Colonic mucosa (tissue), 4 donors: ENCODE measurements at regions not wholly inside any gene's neighbourhood (a gene's known extent, or its start where the extent isn't known, plus 50 kb on each side); places are given as distances from the start of the nearest gene placed in this dataset.
A peak's percentile ranks its signal among the peaks of the same experiment; 100 is the strongest.

Experiments
- DNase-seq: peaks from one replicate; pipeline ENCODE4 v3.0.0-alpha.2; 2020
- H3K27ac ChIP-seq: fragments of 200-600 bp; one replicate; pipeline ENCODE4 v1.8.0; 2021
- H3K27me3 ChIP-seq: fragments of 200-600 bp; one replicate; pipeline ENCODE4 v1.8.0; 2021
- H3K36me3 ChIP-seq: fragments of 200-600 bp; one replicate; pipeline ENCODE4 v1.8.0; 2021
- H3K4me1 ChIP-seq: fragments of 200-600 bp; one replicate; pipeline ENCODE4 v1.8.0; 2021; ENCODE audit warnings: mild to moderate bottlenecking
- H3K4me3 ChIP-seq: fragments of 200-600 bp; one replicate; pipeline ENCODE4 v1.8.0; 2021
- H3K9ac ChIP-seq, 2 donors: one replicate each; pipeline ENCODE4 v1.7.0; 2013; ENCODE audit warnings: control low read depth in 2 of 2, low read depth in 2 of 2, low read length in 2 of 2
- H3K9me3 ChIP-seq: fragments of 200-600 bp; one replicate; pipeline ENCODE4 v1.8.0; 2021
- CTCF ChIP-seq: fragments of 200-600 bp; IDR thresholded peaks from one replicate; pipeline ENCODE4 v1.8.0; 2022; ENCODE audit warnings: antibody characterized with exemption, mild to moderate bottlenecking
- intact Hi-C: fragments of 100-400 bp; cut with DNase I; formaldehyde crosslinking; loops from one replicate; pipeline ENCODE4 v1.14.1; 2022
- donor health status: healthy.
- donor health status: DM: no; HTN: no; CAD: no.
- donor health status: DM: no; HTN: no; CAD: no.

- Histone ChIP-seq H3K4me3 (no peak overlapping the region), H3K9me3 (no peaks in the 10 kb centered on the region), H3K27ac (no peak overlapping the region), H3K36me3 (no peaks in the 10 kb centered on the region), H3K4me1 (peaks cover 4% of the 10 kb centered on the region), H3K9ac (no peak overlapping the region), H3K27me3 (no peaks in the 10 kb centered on the region)
- no peak for DNase-seq
- TF ChIP-seq CTCF, result no peak
- intact Hi-C loops, result no loop called here
Observed at GRCh38 chr6:137733372-137733771, 133.7 kb upstream of the TNFAIP3 start.

GRCh38 chr6:137734005-137734874 is 132.8 kb upstream of the TNFAIP3 start:
- Histone ChIP-seq H3K9ac (no peak overlapping the region), H3K27ac (peak overlapping the region; percentile 45), H3K9me3 (no peaks in the 10 kb centered on the region), H3K27me3 (no peaks in the 10 kb centered on the region), H3K36me3 (no peaks in the 10 kb centered on the region), H3K4me3 (no peak overlapping the region), H3K4me1 (peaks cover 4% of the 10 kb centered on the region)
- TF ChIP-seq CTCF, result no peak
- intact Hi-C loops, result no loop called here
- DNase-seq, result no peak

- no peak overlapping the region for H3K9ac ChIP-seq
- no peak for DNase-seq
- no peaks in the 10 kb centered on the region for H3K9me3 ChIP-seq
- peaks cover 4% of the 10 kb centered on the region for H3K4me1 ChIP-seq
- no peak overlapping the region for H3K4me3 ChIP-seq
- TF ChIP-seq CTCF, result no peak
- H3K27me3 ChIP-seq, result no peaks in the 10 kb centered on the region
- H3K27ac ChIP-seq, result peak overlapping the region; percentile 45
- no peaks in the 10 kb centered on the region for H3K36me3 ChIP-seq
- intact Hi-C loops, result no loop called here
Observed at GRCh38 chr6:137734875-137735182, 132.2 kb upstream of the TNFAIP3 start.

- peaks cover 4% of the 10 kb centered on the region for H3K4me1 ChIP-seq
- intact Hi-C loops, result no loop called here
- TF ChIP-seq CTCF, result no peak
- no peaks in the 10 kb centered on the region for H3K36me3 ChIP-seq
- no peak overlapping the region for H3K4me3 ChIP-seq
- no peak for DNase-seq
- no peaks in the 10 kb centered on the region for H3K27me3 ChIP-seq
- H3K9ac ChIP-seq, result no peak overlapping the region
- no peak overlapping the region for H3K27ac ChIP-seq
- H3K9me3 ChIP-seq, result no peaks in the 10 kb centered on the region
Observed at GRCh38 chr6:137736048-137736818, 130.8 kb upstream of the TNFAIP3 start.

- no peak for DNase-seq
- Histone ChIP-seq H3K27ac (no peak overlapping the region), H3K4me1 (no peaks in the 10 kb centered on the region), H3K27me3 (no peaks in the 10 kb centered on the region), H3K4me3 (no peak overlapping the region), H3K36me3 (no peaks in the 10 kb centered on the region), H3K9me3 (no peaks in the 10 kb centered on the region), H3K9ac (no peak overlapping the region)
- TF ChIP-seq CTCF, result no peak
- intact Hi-C loops, result no loop called here
Observed at GRCh38 chr6:137736911-137737310, 130.1 kb upstream of the TNFAIP3 start.
